ENCODE measurements at regions not wholly inside any gene's neighbourhood (a gene's known extent, or its start where the extent isn't known, plus 50 kb on each side); places are given as distances from the start of the nearest gene placed in this dataset.
A peak's percentile ranks its signal among the peaks of the same experiment; 100 is the strongest.

DNA sequence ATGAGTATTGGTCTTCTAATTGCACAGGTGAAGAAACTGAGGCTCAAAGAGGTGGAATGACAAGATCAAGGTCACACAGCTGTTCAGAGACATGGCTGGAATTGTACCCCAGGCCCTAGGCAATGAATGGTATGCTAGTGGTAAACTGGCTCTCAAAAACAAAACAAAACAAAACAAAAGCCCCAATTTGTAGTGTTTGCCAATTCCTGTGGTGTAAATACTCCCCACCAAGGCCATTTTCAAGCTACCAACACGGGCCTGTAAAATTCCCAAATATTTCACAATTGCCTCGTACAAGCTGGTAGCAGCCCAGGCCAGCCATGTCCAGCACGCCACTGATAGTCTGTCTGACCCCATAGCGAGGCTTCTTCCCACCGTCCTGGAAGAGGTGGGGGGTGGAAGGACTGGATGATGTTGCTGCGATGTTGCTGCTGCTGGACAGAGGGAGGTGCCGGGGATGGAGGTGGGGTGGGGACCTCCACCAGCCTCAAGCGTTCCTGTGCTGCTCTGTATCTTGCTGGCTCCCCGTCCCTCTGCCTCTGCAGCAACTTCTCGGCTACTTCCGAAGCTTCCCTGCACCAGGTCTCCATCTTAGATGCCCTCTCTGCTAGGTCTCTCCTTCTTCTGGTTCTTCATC is 62.2 kb upstream of the RUNX3 start:
- POLR2A ChIA-PET: no interaction called here
- WGBS (ENCODE audit: missing lambda C conversion rate): 52% methylated on average over 10 of the region's 11 CpGs
- DNase-seq (ENCODE audit: low read depth in 1 of 2, low spot score in 1 of 2): no peak
- no peaks in the 10 kb centered on the region for H3K4me1 ChIP-seq
- no peak overlapping the region for H3K4me2 ChIP-seq
- no peak for FAIRE-seq
- TF ChIP-seq, protein P1, sequence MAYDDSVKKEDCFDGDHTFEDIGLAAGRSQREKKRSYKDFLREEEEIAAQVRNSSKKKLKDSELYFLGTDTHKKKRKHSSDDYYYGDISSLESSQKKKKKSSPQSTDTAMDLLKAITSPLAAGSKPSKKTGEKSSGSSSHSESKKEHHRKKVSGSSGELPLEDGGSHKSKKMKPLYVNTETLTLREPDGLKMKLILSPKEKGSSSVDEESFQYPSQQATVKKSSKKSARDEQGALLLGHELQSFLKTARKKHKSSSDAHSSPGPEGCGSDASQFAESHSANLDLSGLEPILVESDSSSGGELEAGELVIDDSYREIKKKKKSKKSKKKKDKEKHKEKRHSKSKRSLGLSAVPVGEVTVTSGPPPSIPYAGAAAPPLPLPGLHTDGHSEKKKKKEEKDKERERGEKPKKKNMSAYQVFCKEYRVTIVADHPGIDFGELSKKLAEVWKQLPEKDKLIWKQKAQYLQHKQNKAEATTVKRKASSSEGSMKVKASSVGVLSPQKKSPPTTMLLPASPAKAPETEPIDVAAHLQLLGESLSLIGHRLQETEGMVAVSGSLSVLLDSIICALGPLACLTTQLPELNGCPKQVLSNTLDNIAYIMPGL (CRISPR knock-in tag; IDR thresholded peaks at IDR 0.05; ENCODE audit: borderline replicate concordance): no peak
- no peak for TF ChIP-seq SREBF2 (IDR thresholded peaks at IDR 0.05)
- TF ChIP-seq ZC3H11A (IDR thresholded peaks at IDR 0.05): no peak
- H3K4me3 ChIP-seq: no peak overlapping the region
- no peak overlapping the region for H3K27ac ChIP-seq
- CTCF ChIA-PET: interaction anchor here (1.1 kb wide), 1 partner anchor 18 kb away, joined by 3 read pairs; no protein-coding TSS in a partner anchor
- ATAC-seq: no peak
- no peaks in the 10 kb centered on the region for H3K9me3 ChIP-seq

DNA sequence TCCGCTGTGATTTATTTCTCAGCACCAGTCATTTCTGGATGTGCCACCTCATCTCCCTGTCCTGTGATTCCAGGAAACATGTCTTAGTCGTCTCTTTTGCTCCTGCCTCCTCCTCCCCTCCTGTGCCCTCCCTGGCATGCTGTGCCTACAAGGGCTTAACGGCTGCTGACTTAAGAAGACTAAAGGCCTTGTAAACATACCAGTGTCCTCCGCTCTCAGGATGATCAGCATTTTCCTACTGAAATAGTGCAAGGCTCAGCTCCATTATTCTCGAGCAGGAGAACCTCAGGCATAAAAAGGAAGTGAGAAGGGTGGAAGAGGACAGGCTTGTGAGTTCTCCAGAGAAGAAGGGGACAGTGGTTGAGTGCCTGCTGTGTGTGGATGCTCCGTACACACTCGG is 61.6 kb upstream of the RUNX3 start:
- no peak overlapping the region for H3K27ac ChIP-seq
- 64% methylated on average over 7 of the region's 7 CpGs for WGBS (ENCODE audit: missing lambda C conversion rate)
- no peak for FAIRE-seq
- H3K4me3 ChIP-seq: no peak overlapping the region
- CTCF ChIA-PET: interaction anchor here (0.7 to 1.1 kb wide), 3 partner anchors 18 to 214 kb away, joined by 3 read pairs; no protein-coding TSS in a partner anchor
- ATAC-seq: no peak
- no peak for DNase-seq (ENCODE audit: low read depth in 1 of 2, low spot score in 1 of 2)
- no peaks in the 10 kb centered on the region for H3K9me3 ChIP-seq
- POLR2A ChIA-PET: no interaction called here
- no peak for TF ChIP-seq ZNF302 (CRISPR knock-in tag; IDR thresholded peaks at IDR 0.05)
- TF ChIP-seq TFCP2L1 (CRISPR knock-in tag; IDR thresholded peaks at IDR 0.05): no peak
- TF ChIP-seq, protein P2, sequence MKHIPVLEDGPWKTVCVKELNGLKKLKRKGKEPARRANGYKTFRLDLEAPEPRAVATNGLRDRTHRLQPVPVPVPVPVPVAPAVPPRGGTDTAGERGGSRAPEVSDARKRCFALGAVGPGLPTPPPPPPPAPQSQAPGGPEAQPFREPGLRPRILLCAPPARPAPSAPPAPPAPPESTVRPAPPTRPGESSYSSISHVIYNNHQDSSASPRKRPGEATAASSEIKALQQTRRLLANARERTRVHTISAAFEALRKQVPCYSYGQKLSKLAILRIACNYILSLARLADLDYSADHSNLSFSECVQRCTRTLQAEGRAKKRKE (CRISPR knock-in tag; IDR thresholded peaks at IDR 0.05; ENCODE audit: low read depth): no peak
- no peak for TF ChIP-seq FOXS1 (CRISPR knock-in tag; IDR thresholded peaks at IDR 0.05)
- TF ChIP-seq, protein P3, sequence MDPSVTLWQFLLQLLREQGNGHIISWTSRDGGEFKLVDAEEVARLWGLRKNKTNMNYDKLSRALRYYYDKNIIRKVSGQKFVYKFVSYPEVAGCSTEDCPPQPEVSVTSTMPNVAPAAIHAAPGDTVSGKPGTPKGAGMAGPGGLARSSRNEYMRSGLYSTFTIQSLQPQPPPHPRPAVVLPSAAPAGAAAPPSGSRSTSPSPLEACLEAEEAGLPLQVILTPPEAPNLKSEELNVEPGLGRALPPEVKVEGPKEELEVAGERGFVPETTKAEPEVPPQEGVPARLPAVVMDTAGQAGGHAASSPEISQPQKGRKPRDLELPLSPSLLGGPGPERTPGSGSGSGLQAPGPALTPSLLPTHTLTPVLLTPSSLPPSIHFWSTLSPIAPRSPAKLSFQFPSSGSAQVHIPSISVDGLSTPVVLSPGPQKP (IDR thresholded peaks at IDR 0.05; ENCODE audit: low read depth, low read length): no peak
- TF ChIP-seq RAD21 (conservative IDR thresholded peaks at IDR 0.05 in 1 of 2, IDR thresholded peaks at IDR 0.05 in 1 of 2): no peak
- H3K4me1 ChIP-seq: no peaks in the 10 kb centered on the region
- no peak overlapping the region for H3K4me2 ChIP-seq

DNA sequence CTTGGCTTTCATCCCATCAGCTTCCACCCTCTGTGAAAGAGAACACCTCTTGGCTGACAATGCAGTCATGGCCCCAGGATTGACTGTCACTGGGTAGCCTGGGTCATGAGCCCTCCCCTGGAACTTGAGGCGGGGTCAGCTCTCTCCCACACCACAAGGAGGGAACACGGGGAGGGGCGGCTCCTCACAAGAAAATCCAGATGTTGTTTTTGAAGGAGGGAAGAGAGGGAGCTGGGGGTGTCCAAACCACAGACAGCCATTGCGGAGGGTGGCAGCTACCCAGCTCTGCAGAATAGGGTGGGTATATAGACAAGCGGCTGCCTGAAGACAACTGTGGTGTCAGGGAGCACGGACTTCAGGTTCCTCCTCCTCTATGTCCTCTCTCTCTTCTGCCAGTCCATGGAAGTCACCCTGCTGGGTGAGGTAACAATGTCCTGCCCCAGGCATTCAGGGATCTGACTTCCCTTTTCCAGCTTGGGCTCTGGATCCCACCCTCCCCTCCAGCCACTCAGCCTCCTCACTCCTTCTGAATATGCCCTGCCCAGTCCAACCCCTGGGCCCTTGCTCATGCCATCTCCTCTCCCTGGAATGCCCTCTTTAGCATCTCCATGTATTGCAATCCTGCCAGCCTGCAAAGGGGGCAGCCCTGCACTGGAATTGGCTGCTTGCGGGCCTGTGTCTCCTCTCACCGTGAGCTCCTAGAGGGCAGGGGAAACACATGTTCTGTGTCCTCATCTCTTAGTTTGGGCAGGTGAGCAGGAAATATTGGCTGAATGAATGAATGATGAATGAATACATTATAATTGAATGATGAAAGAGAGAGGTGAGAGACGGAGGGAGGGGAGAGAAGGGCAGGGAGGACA is 60.9 kb upstream of the RUNX3 start:
- Histone ChIP-seq H3K27ac (no peak overlapping the region), H3K4me2 (no peak overlapping the region), H3K4me1 (no peaks in the 10 kb centered on the region), H3K9me3 (no peaks in the 10 kb centered on the region), H3K4me3 (no peak overlapping the region)
- POLR2A ChIA-PET: no interaction called here
- 63% methylated on average over 7 of the region's 9 CpGs for WGBS (ENCODE audit: missing lambda C conversion rate)
- DNase-seq (ENCODE audit: low read depth in 1 of 2, low spot score in 1 of 2) (no peak), FAIRE-seq (no peak), ATAC-seq (peak in 1 of 2 experiments; percentile 46; a peak in 2 of 6 replicates)
- CTCF ChIA-PET: interaction anchor here (0.7 to 1.1 kb wide), 2 partner anchors 46 to 215 kb away, joined by 3 read pairs; no protein-coding TSS in a partner anchor
- TF ChIP-seq RNF2 (IDR thresholded peaks at IDR 0.05; ENCODE audit: borderline replicate concordance, low read depth) (no peak), EHF (CRISPR knock-in tag; IDR thresholded peaks at IDR 0.05) (no peak), HOXB13 (CRISPR knock-in tag; IDR thresholded peaks at IDR 0.05; ENCODE audit: low read depth) (no peak), JUNB (IDR thresholded peaks at IDR 0.05) (no peak), KDM1A (IDR thresholded peaks at IDR 0.05; ENCODE audit: low read depth) (no peak), POLR2A (IDR thresholded peaks at IDR 0.05; ENCODE audit: low read length) (no peak), CEBPB (IDR thresholded peaks at IDR 0.05) (no peak), ZSCAN20 (CRISPR knock-in tag; IDR thresholded peaks at IDR 0.05) (no peak), MYC (IDR thresholded peaks at IDR 0.05; ENCODE audit: borderline replicate concordance, low read length) (no peak), FOSL2 (IDR thresholded peaks at IDR 0.05) (no peak), FOSL2 (CRISPR knock-in tag; IDR thresholded peaks at IDR 0.05) (no peak), TFCP2L1 (CRISPR knock-in tag; IDR thresholded peaks at IDR 0.05) (no peak), CHD4 (IDR thresholded peaks at IDR 0.05; ENCODE audit: borderline replicate concordance) (no peak), EP300 (IDR thresholded peaks at IDR 0.05) (no peak), EHMT2 (IDR thresholded peaks at IDR 0.05; ENCODE audit: low read depth) (no peak)
- TF ChIP-seq, protein P4, sequence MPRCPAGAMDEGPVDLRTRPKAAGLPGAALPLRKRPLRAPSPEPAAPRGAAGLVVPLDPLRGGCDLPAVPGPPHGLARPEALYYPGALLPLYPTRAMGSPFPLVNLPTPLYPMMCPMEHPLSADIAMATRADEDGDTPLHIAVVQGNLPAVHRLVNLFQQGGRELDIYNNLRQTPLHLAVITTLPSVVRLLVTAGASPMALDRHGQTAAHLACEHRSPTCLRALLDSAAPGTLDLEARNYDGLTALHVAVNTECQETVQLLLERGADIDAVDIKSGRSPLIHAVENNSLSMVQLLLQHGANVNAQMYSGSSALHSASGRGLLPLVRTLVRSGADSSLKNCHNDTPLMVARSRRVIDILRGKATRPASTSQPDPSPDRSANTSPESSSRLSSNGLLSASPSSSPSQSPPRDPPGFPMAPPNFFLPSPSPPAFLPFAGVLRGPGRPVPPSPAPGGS (IDR thresholded peaks at IDR 0.05): no peak
- TF ChIP-seq, protein P3 (IDR thresholded peaks at IDR 0.05; ENCODE audit: low read depth, low read length): no peak

All from A549 (cell line).